Activated naive CD8-positive, alpha-beta T cell treated with anti-CD3 and anti-CD28 coated beads, Interleukin-2, amount 10 ng/mL, durations not matched to agents 7 days and 5 days (primary cell): ENCODE measurements at regions not wholly inside any gene's neighbourhood (a gene's known extent, or its start where the extent isn't known, plus 50 kb on each side); places are given as distances from the start of the nearest gene placed in this dataset.

ENCODE experiments used
- ATAC-seq: fragments of 150-1000 bp; cut with Tn5 transposase; one replicate; pipeline ENCODE4 v1.10.0; 2021; ENCODE audit warnings: low read depth, moderate library complexity
- POLR2A ChIA-PET: fragments of 350-600 bp; sonication (Branson Sonifier 250); formaldehyde crosslinking; loops from one replicate; lab custom pipeline; 2021; ENCODE audit warnings: antibody characterized with exemption; lab: Charles Lee
- DNase-seq: peaks from one replicate; pipeline ENCODE4 v3.0.0; 2021
- H3K27ac Mint-ChIP-seq: one replicate; pipeline ENCODE4 v1.8.0; 2022; ENCODE audit warnings: mild to moderate bottlenecking, mixed read lengths
- H3K27me3 Mint-ChIP-seq: one replicate; pipeline ENCODE4 v1.8.0; 2022; ENCODE audit warnings: mild to moderate bottlenecking, moderate library complexity, mixed read lengths
- H3K36me3 Mint-ChIP-seq: one replicate; pipeline ENCODE4 v1.8.0; 2021; ENCODE audit warnings: mild to moderate bottlenecking, mixed read lengths
- H3K4me1 Mint-ChIP-seq: one replicate; pipeline ENCODE4 v1.8.0; 2021; ENCODE audit warnings: mixed read lengths
- H3K4me3 Mint-ChIP-seq: one replicate; pipeline ENCODE4 v1.8.0; 2022; ENCODE audit warnings: mild to moderate bottlenecking, moderate library complexity, mixed read lengths
- H3K9me3 Mint-ChIP-seq: one replicate; pipeline ENCODE4 v1.8.0; 2021; ENCODE audit warnings: mixed read lengths

DNA sequence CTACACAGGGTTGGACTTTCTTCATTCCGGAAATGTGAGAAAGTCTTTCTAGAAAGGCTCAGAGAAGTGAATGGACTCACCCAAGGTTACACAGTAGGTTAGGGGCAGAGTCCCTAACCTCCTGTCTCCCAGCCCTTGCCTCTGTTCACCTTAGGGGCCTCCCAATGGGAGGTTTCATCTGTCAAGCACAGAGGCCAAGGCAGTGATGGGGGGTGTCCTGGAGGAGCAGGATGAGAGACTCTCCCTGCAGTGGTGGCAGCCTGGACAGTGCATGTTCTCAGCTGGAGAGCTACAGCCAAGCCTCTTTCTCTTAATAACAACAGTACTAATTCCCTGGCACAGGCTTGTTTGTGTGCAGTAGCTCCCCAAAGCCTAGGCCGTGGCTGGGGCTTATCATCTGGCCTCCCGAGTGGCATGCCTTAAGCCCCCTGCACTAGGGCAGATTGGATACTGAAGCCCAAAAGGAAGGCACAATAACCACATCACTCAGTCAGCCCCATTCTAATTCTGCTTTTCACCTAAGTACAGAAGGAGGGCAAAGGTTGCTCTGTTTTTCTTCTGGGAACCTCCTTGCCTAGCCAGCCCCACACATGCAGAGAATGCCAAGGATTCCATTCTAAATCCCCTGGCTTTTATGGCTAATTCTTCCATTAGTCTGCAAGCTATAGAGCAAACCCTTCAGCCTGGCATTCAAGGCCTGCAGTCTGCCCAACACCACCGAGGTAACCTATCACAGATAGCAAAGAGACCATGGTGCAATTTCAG, 50.2 kb upstream of the XPA start:
- no peaks in the 10 kb centered on the region for H3K4me1 Mint-ChIP-seq
- H3K27ac Mint-ChIP-seq = no peak overlapping the region
- peaks cover 47% of the 10 kb centered on the region for H3K27me3 Mint-ChIP-seq
- H3K36me3 Mint-ChIP-seq = no peaks in the 10 kb centered on the region
- POLR2A ChIA-PET = no interaction called here
- DNase-seq = no peak
- H3K4me3 Mint-ChIP-seq = no peak overlapping the region
- no peaks in the 10 kb centered on the region for H3K9me3 Mint-ChIP-seq
- no peak for ATAC-seq

DNA sequence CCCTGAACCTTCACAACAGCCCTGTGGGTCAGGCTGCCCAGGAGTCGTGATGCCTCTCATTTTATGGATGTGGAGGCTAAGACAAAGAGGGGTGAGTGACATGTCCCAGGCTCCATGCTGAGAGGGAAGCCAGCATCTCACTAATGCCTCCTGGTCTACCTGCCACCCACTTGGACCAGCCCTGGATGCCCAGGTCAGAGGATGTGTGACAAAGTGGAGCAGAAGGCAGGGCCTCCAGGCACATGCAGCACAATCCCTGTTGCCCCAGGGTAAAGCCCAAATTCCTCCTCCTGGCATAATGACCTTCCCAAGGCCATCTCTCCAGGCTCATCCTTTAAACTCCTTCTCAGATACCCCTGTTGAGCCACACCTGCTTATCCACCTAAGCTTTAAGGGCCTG, 51.4 kb upstream of the XPA start:
- peaks cover 45% of the 10 kb centered on the region for H3K27me3 Mint-ChIP-seq
- POLR2A ChIA-PET = no interaction called here
- ATAC-seq (no peak), DNase-seq (no peak)
- no peaks in the 10 kb centered on the region for H3K36me3 Mint-ChIP-seq
- no peaks in the 10 kb centered on the region for H3K9me3 Mint-ChIP-seq
- H3K4me1 Mint-ChIP-seq = no peaks in the 10 kb centered on the region
- no peak overlapping the region for H3K4me3 Mint-ChIP-seq
- no peak overlapping the region for H3K27ac Mint-ChIP-seq

DNA sequence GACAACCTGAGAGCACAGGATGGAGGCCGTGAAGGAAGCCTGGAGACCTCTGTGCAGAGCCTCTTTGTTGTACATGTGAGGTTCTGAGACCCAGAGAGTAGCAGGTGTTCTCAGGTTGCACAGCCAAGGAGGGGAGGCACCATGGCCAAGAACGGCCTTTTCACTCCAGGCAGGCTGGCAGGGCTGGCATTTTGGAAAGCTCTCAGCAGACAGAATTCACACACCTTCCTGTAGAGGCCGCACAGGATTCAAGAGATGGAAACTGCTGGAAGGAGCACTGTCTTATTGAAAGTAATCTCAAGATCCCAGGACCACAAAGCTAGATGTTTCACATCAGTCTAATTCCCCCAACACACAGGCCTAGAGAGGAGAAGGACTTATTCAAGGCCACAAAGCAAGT, 52.8 kb upstream of the XPA start:
- H3K4me1 Mint-ChIP-seq = no peaks in the 10 kb centered on the region
- no peaks in the 10 kb centered on the region for H3K36me3 Mint-ChIP-seq
- POLR2A ChIA-PET = no interaction called here
- H3K27ac Mint-ChIP-seq = no peak overlapping the region
- ATAC-seq = no peak
- no peak for DNase-seq
- H3K27me3 Mint-ChIP-seq = peaks cover 51% of the 10 kb centered on the region
- no peak overlapping the region for H3K4me3 Mint-ChIP-seq
- H3K9me3 Mint-ChIP-seq = no peaks in the 10 kb centered on the region

DNA sequence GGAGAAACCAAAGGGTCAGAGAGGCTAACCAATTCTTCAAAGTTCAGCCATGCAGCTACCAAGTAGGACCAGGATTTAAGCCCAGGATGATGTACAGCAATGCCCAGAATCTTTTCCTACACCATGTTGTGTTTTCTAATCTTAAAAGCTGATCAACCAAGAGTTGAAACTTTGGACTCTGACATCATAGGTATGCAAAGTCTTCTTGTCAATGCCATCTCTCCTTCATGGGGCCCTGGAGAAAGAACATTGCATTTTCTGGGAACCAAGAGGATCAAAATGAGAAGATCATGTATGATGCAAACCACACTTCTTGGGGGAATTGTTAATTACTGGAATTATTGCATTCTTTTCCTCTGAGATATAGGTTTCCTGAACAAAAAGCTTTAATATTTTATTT, 54.4 kb upstream of the XPA start:
- DNase-seq (no peak), ATAC-seq (no peak)
- Mint-ChIP-seq H3K27me3 (peaks cover 44% of the 10 kb centered on the region), H3K9me3 (no peaks in the 10 kb centered on the region), H3K27ac (no peak overlapping the region), H3K4me1 (no peaks in the 10 kb centered on the region), H3K36me3 (no peaks in the 10 kb centered on the region), H3K4me3 (no peak overlapping the region)
- POLR2A ChIA-PET = no interaction called here

DNA sequence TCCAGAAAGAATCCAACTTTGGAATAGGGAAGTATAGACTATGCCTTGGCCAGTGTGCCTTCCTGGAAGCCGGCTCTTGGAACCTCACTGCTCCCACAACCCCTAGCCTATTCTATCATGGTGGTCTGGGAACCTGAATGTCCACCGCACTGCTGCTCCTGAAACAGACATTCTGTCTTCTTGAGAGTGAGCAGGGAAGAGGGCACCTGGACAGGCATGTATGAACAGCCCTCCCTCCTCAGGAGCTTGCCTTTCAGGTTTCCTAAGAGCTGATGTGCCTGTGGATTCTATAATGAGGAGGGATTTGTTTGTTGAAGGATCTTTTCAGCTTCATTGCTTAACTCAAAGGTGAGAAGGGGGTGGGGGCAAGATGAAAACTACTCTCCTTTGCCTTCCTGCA, 55.1 kb upstream of the XPA start:
- Mint-ChIP-seq H3K27me3 (peaks cover 42% of the 10 kb centered on the region), H3K36me3 (no peaks in the 10 kb centered on the region), H3K4me1 (no peaks in the 10 kb centered on the region), H3K4me3 (no peak overlapping the region), H3K27ac (no peak overlapping the region), H3K9me3 (no peaks in the 10 kb centered on the region)
- ATAC-seq (no peak), DNase-seq (no peak)
- POLR2A ChIA-PET = no interaction called here

DNA sequence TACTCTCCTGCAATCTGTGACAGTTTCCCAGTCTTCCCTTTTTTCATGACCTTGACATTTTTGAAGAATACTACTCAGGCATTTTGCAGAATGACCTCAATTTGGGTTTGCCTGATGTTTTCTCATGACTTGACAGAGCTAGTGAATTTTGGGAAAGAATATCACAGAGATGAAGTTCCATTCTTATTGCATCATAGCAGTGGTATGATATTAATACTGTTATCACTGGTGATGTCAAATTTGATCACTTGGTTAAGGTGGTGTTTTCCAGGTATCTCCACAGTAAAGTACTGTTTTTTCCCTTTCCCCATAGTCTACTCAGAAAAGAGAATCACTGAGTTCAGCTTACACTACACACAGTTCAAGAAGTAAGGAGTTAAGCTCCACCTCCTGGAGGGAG, 56.2 kb upstream of the XPA start:
- POLR2A ChIA-PET = no interaction called here
- H3K27me3 Mint-ChIP-seq = peaks cover 44% of the 10 kb centered on the region
- H3K4me3 Mint-ChIP-seq = no peak overlapping the region
- no peaks in the 10 kb centered on the region for H3K4me1 Mint-ChIP-seq
- H3K27ac Mint-ChIP-seq = no peak overlapping the region
- ATAC-seq (no peak), DNase-seq (no peak)
- H3K36me3 Mint-ChIP-seq = no peaks in the 10 kb centered on the region
- no peaks in the 10 kb centered on the region for H3K9me3 Mint-ChIP-seq

DNA sequence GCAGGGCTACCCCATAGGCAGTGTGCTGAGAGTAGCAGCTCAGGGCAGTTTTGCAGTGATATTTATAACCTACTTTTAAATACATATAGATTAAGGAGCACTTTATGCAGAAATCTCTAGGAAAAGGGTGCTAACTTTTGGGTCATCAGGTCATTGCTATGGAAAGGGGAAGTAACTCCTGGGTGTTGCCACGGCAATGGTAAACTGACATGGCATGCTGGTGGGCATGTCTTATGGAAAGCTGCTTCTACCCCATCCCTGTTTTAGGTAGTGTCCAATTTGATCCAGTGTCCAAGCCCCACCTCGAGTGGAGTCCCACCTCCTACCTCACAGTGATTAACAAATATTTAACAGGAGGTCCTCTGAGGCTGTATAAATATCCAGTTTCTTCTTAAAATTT, 56.8 kb upstream of the XPA start:
- no peaks in the 10 kb centered on the region for H3K36me3 Mint-ChIP-seq
- POLR2A ChIA-PET = no interaction called here
- H3K9me3 Mint-ChIP-seq = no peaks in the 10 kb centered on the region
- peaks cover 42% of the 10 kb centered on the region for H3K27me3 Mint-ChIP-seq
- H3K4me3 Mint-ChIP-seq = no peak overlapping the region
- ATAC-seq = no peak
- no peak for DNase-seq
- no peak overlapping the region for H3K27ac Mint-ChIP-seq
- no peaks in the 10 kb centered on the region for H3K4me1 Mint-ChIP-seq

DNA sequence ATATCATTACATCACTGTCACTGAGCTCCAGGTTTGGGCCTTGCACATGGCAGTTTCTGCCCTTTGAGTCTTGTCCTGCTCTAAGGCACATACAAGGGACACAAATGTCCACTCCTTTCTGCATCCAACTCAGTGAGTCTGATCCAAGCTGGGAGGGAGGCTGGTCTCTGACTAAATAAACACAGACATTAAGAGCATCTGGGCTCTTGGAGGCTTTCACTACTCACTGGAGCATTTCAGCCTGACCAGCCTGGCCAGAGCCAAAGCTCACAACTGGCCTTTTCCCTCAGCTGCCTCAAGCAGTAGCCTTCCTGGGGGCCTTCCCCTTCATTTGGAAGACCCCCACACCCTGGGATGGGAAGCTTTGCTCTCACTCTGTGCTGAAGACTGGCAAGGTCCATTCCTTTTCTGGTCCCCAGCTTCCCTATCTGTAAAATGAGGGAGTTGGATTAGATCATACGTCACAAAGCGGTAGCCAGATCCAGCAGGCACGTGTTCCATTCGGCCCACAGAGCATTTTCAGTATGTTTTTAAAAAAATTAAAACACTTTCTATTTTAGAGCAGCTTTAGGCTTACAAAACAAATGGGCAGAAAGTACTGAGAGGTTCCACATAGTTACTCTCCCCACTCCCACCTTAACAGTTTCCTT, 58.6 kb upstream of the XPA start:
- no peaks in the 10 kb centered on the region for H3K9me3 Mint-ChIP-seq
- DNase-seq = no peak
- H3K27ac Mint-ChIP-seq = no peak overlapping the region
- H3K36me3 Mint-ChIP-seq = no peaks in the 10 kb centered on the region
- H3K27me3 Mint-ChIP-seq = peaks cover 36% of the 10 kb centered on the region
- H3K4me1 Mint-ChIP-seq = no peaks in the 10 kb centered on the region
- no peak for ATAC-seq
- H3K4me3 Mint-ChIP-seq = no peak overlapping the region
- POLR2A ChIA-PET = no interaction called here

DNA sequence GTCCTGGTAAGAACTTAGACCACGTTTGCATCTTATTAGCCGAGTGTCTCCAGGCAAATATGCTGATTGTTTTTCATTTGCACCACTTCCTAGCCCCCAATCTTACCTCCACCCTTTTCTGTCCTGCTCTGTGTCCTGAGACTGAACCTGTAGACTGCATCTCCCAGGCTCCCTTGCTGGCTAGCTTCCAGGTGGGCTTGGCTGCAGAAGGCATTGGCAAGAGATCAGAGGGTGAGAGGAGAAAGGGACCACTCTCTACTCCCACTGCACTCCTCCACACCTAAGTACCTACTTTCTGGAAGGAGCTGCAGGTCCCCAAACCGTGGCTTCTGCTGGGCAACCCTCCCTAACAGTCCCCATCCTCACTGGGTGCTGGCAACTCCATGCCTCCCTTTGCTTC, 59.9 kb upstream of the XPA start:
- Mint-ChIP-seq H3K4me1 (no peaks in the 10 kb centered on the region), H3K27me3 (peaks cover 39% of the 10 kb centered on the region), H3K36me3 (no peaks in the 10 kb centered on the region), H3K9me3 (no peaks in the 10 kb centered on the region), H3K27ac (no peak overlapping the region), H3K4me3 (no peak overlapping the region)
- no peak for ATAC-seq
- DNase-seq = no peak
- POLR2A ChIA-PET = no interaction called here

DNA sequence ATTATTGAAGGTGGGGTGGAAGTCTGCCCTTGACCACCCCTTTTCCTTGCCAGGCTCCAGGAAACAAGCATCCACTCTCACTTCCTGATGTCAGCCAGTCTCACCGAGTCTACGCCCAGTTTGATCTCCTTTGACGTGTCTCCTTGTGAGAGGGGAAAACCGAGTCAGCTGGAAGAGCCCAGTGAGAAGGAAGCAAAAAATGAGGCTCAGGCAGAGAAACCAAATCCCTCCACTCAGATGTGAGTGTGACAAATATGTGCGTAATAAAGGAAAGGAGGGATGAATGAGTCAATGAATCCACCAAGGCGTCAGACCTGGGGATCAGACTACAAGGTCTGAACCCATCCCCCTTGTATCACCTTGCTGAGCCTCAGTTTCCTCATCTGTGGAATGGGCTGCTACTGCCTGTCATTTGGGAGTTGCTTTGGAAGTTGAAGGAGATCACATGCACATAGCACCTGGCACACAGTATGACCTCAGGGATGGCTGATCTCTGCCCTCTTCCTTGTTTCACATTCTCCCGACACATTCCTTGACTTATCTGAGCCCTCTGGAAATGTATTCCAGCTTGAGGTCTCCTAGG, 61.3 kb upstream of the XPA start:
- Mint-ChIP-seq H3K4me1 (no peaks in the 10 kb centered on the region), H3K4me3 (no peak overlapping the region), H3K27ac (no peak overlapping the region), H3K9me3 (no peaks in the 10 kb centered on the region), H3K27me3 (peaks cover 35% of the 10 kb centered on the region), H3K36me3 (no peaks in the 10 kb centered on the region)
- DNase-seq (no peak), ATAC-seq (no peak)
- POLR2A ChIA-PET = no interaction called here

DNA sequence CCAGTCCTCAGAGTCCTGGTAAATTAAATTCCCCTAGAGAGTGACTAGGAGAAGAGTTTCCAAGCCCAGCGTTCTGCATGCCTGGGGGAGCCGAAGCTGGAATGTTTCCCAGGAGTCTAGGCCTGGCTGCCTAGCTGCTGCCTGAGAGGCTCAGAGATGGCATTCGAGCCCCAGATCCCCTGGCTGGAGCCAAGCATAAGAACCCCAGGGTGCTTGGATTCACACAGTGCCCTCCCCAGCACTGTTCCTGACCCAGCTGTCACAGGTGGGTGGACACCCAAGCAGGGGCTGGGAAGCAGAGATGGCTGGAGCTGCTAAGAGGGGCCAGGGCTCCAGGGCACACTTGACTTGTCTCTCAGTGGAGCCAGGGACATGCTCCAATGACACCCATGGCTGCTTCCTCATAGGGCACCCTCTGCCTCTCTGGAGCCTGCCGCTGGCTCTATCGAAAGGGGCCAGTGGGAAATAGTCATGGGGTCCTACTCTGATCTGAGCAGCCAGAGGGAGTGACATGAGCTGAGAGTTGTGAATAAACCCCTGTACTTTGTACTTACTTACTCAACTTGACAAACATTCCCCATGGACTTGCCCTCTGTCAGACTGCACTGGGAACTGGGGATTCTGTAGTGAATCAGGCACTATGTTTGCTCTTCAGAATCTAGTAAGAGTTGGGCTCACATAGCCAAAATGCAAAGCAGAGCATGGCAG, 62.6 kb upstream of the XPA start:
- DNase-seq (no peak), ATAC-seq (no peak)
- POLR2A ChIA-PET = no interaction called here
- Mint-ChIP-seq H3K4me1 (no peaks in the 10 kb centered on the region), H3K4me3 (no peak overlapping the region), H3K27me3 (peaks cover 24% of the 10 kb centered on the region), H3K36me3 (no peaks in the 10 kb centered on the region), H3K27ac (no peak overlapping the region), H3K9me3 (no peaks in the 10 kb centered on the region)

DNA sequence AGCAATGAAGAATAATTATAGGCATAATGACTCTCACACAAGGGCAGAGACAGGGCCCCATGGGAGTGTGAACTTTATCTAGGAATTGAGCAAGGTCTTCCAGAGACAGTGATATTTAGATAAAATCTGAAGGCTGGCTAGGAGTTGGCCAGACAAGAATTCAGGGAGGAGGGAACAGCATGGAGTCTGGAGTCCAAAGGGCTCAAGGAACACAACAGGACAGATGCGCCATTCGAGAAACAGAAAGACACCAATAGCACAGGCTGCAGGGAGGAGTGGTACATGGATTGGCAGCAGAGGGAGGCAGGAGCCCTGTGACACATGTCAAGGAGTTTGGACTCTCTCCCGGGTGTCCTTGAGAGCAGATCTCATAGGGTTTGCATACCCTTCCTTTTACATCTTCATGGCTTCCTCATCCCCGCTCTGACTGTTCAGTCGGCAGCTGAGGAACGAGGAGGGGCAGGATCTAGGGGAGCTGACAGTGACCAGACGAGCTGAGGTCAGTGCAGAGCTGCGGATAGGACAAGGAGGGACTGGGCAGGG, 64.0 kb upstream of the XPA start:
- H3K27ac Mint-ChIP-seq = no peak overlapping the region
- H3K4me1 Mint-ChIP-seq = no peaks in the 10 kb centered on the region
- POLR2A ChIA-PET = no interaction called here
- ATAC-seq = no peak
- no peak for DNase-seq
- H3K36me3 Mint-ChIP-seq = no peaks in the 10 kb centered on the region
- H3K27me3 Mint-ChIP-seq = peaks cover 22% of the 10 kb centered on the region
- H3K9me3 Mint-ChIP-seq = no peaks in the 10 kb centered on the region
- no peak overlapping the region for H3K4me3 Mint-ChIP-seq

DNA sequence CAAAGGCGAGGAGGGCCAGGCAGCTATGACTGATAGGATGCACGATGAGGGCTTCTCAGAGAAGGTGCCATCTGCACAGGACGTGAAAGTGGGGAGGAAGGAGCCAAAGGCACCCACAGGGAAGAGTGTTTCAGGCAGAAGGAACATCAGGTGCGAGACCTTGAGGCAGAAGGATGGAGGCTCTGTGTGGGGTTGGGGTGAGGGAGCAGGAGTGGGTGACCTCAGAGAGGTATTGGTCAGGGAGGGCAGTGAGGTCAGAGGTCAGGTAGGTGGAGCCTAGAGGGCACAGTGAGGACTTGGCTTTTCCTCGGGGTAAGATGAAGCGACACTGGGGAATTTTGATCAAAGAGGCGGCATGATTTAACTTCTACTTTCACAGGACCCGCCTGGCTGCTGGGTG, 64.7 kb upstream of the XPA start:
- Mint-ChIP-seq H3K9me3 (no peaks in the 10 kb centered on the region), H3K4me3 (no peak overlapping the region), H3K27me3 (peaks cover 22% of the 10 kb centered on the region), H3K36me3 (no peaks in the 10 kb centered on the region), H3K4me1 (no peaks in the 10 kb centered on the region), H3K27ac (no peak overlapping the region)
- DNase-seq (no peak), ATAC-seq (no peak)
- POLR2A ChIA-PET = no interaction called here
